Esophagus muscularis mucosa (tissue), 4 donors: ENCODE measurements at regions not wholly inside any gene's neighbourhood (a gene's known extent, or its start where the extent isn't known, plus 50 kb on each side); places are given as distances from the start of the nearest gene placed in this dataset.
A peak's percentile ranks its signal among the peaks of the same experiment; 100 is the strongest.

Experiments
- DNase-seq: peaks from one replicate; pipeline ENCODE4 v3.0.0-alpha.2; 2017; ENCODE audit errors: extremely low spot score
- H3K27ac ChIP-seq, 4 donors: fragments of 200-600 bp; sonication (generic); replicated peaks in 1 of 4; 1 replicate in 3 of 4; 2 replicates in 1 of 4; pipeline ENCODE4 v1.5.1; 2016 to 2019; ENCODE audit warnings: mild to moderate bottlenecking in 1 of 4
- H3K27me3 ChIP-seq, 4 donors: fragments of 200-600 bp; sonication (generic); one replicate each; pipeline versions ENCODE4 v1.5.1 to v1.6.0; 2016 to 2019
- H3K36me3 ChIP-seq, 4 donors: fragments of 200-600 bp; sonication (generic); one replicate each; pipeline ENCODE4 v1.5.1; 2016 to 2019
- H3K4me1 ChIP-seq, 4 donors: fragments of 200-600 bp; sonication (generic); one replicate each; pipeline ENCODE4 v1.5.1; 2016 to 2019
- H3K4me3 ChIP-seq, 4 donors: fragments of 200-600 bp; sonication (generic); 1 replicate in 2 of 4; 2 replicates in 2 of 4; pipeline ENCODE4 v1.5.1; 2016 to 2019; ENCODE audit warnings: mild to moderate bottlenecking in 4 of 4, moderate library complexity in 1 of 4
- H3K9me3 ChIP-seq, 4 donors: fragments of 200-600 bp; sonication (generic); 1 replicate in 3 of 4; 2 replicates in 1 of 4; pipeline ENCODE4 v1.5.1; 2016 to 2019
- CTCF ChIP-seq, 3 experiments: fragments of 200-600 bp in 2 of 3; fragments of 450-650 bp in 1 of 3; sonication (generic) in 2 of 3; IDR thresholded peaks; one replicate each; pipeline ENCODE4 v1.5.1; 2017 to 2019; ENCODE audit warnings: antibody characterized with exemption in 3 of 3, mild to moderate bottlenecking in 2 of 3, moderate library complexity in 1 of 3
- EP300 ChIP-seq: sonication (generic); formaldehyde crosslinking; IDR thresholded peaks from one replicate; pipeline ENCODE4 v1.6.1; 2017; ENCODE audit warnings: antibody characterized with exemption
- POLR2A ChIP-seq: fragments of 450-650 bp; IDR thresholded peaks from one replicate; pipeline ENCODE4 v1.6.1; 2017; ENCODE audit warnings: antibody characterized with exemption, moderate library complexity, mild to moderate bottlenecking, low read depth
- POLR2AphosphoS5 ChIP-seq, 2 donors: sonication (generic); formaldehyde crosslinking; IDR thresholded peaks; one replicate each; pipeline ENCODE4 v1.6.1; 2017; ENCODE audit warnings: antibody characterized with exemption in 2 of 2
- WGBS: methylation state at CpG from one replicate; pipeline ENCODE4 v1.1.5; 2018; 5-methylcytosine and 5-hydroxymethylcytosine counted together
- intact Hi-C: fragments of 100-400 bp; cut with DNase I; formaldehyde crosslinking; loops from one replicate; pipeline ENCODE4 v1.15.1; 2023

- no peaks in the 10 kb centered on the region for H3K27me3 ChIP-seq
- WGBS: 88% methylated on average over 5 of the region's 5 CpGs
- intact Hi-C loops: no loop called here
- no peak for TF ChIP-seq CTCF (IDR thresholded peaks at IDR 0.05)
- TF ChIP-seq EP300: no peak
- no peak for TF ChIP-seq POLR2AphosphoS5 (IDR thresholded peaks at IDR 0.05)
- no peak for TF ChIP-seq POLR2A
- no peak for DNase-seq
- no peaks in the 10 kb centered on the region for H3K36me3 ChIP-seq
- no peak overlapping the region for H3K27ac ChIP-seq
- H3K4me1 ChIP-seq: no peaks in the 10 kb centered on the region
- no peaks in the 10 kb centered on the region for H3K9me3 ChIP-seq
- no peak overlapping the region for H3K4me3 ChIP-seq
Measured at GRCh38 chr10:33533612-33534011, 199.1 kb upstream of the NRP1 start.

- 97% methylated on average over 7 of the region's 7 CpGs for WGBS
- Histone ChIP-seq H3K36me3 (no peaks in the 10 kb centered on the region), H3K4me3 (no peak overlapping the region), H3K9me3 (no peaks in the 10 kb centered on the region), H3K27ac (no peak overlapping the region), H3K27me3 (no peaks in the 10 kb centered on the region), H3K4me1 (no peaks in the 10 kb centered on the region)
- peak; percentile 78 for DNase-seq
- no peak for TF ChIP-seq EP300
- no peak for TF ChIP-seq POLR2AphosphoS5 (IDR thresholded peaks at IDR 0.05)
- no peak for TF ChIP-seq CTCF (IDR thresholded peaks at IDR 0.05)
- no peak for TF ChIP-seq POLR2A
- intact Hi-C loops: no loop called here
Measured at GRCh38 chr10:33532901-33533300, 198.4 kb upstream of the NRP1 start.

- H3K4me3 ChIP-seq: no peak overlapping the region
- no peaks in the 10 kb centered on the region for H3K36me3 ChIP-seq
- no peaks in the 10 kb centered on the region for H3K4me1 ChIP-seq
- no peak overlapping the region for H3K27ac ChIP-seq
- H3K9me3 ChIP-seq: no peaks in the 10 kb centered on the region
- intact Hi-C loops: no loop called here
- no peaks in the 10 kb centered on the region for H3K27me3 ChIP-seq
- TF ChIP-seq CTCF (IDR thresholded peaks at IDR 0.05): no peak
- no peak for DNase-seq
Measured at GRCh38 chr10:33529234-33529633, 194.8 kb upstream of the NRP1 start.

GRCh38 chr10:33524966-33525365, 190.5 kb upstream of the NRP1 start:
- intact Hi-C loops: no loop called here

More at GRCh38 chr10:33524966-33525365, 190.5 kb upstream of the NRP1 start:
- DNase-seq: no peak
- H3K4me3 ChIP-seq: no peak overlapping the region
- no peak overlapping the region for H3K27ac ChIP-seq
- H3K27me3 ChIP-seq: no peaks in the 10 kb centered on the region
- TF ChIP-seq EP300: no peak
- no peak for TF ChIP-seq POLR2A
- TF ChIP-seq CTCF (IDR thresholded peaks at IDR 0.05): no peak
- no peak for TF ChIP-seq POLR2AphosphoS5 (IDR thresholded peaks at IDR 0.05)
- no peaks in the 10 kb centered on the region for H3K9me3 ChIP-seq
- peaks cover 2 to 17% (median 16%) of the 10 kb centered on the region in 4 donors for H3K4me1 ChIP-seq
- WGBS: 94% methylated on average over 4 of the region's 4 CpGs
- no peaks in the 10 kb centered on the region for H3K36me3 ChIP-seq
